GM18907 (cell line): ENCODE measurements at regions not wholly inside any gene's neighbourhood (a gene's known extent, or its start where the extent isn't known, plus 50 kb on each side); places are given as distances from the start of the nearest gene placed in this dataset.

Experiments
- ATAC-seq: cut with Tn5 transposase; IDR thresholded peaks from one replicate; pipeline ENCODE4 v1.9.1; 2021; ENCODE audit warnings: mild to moderate bottlenecking, moderate library complexity; ENCODE audit not compliant: unreplicated experiment

- ATAC-seq: no peak
Observed at GRCh38 chr18:25962919-25963318, 127.5 kb downstream of the SS18 start.

- no peak for ATAC-seq
Observed at GRCh38 chr18:25962176-25962575, 128.2 kb downstream of the SS18 start.

GRCh38 chr18:25957017-25957416, 133.4 kb downstream of the SS18 start:
- no peak for ATAC-seq

- no peak for ATAC-seq
Observed at GRCh38 chr18:25953111-25953510, 137.3 kb downstream of the SS18 start.

GRCh38 chr18:25950321-25950720, 140.1 kb downstream of the SS18 start:
- ATAC-seq: no peak

GRCh38 chr18:25946540-25946939, 143.9 kb downstream of the SS18 start:
- ATAC-seq: no peak

GRCh38 chr18:25935356-25935755, 155.1 kb downstream of the SS18 start:
- no peak for ATAC-seq

- no peak for ATAC-seq
Observed at GRCh38 chr18:25931126-25931525, 159.3 kb downstream of the SS18 start.

GRCh38 chr18:25929787-25930186, 160.6 kb downstream of the SS18 start:
- no peak for ATAC-seq

- ATAC-seq: no peak
Observed at GRCh38 chr18:25927830-25928229, 162.6 kb downstream of the SS18 start.

GRCh38 chr18:25923193-25923592, 167.2 kb downstream of the SS18 start:
- ATAC-seq: no peak

- peak; percentile 59 for ATAC-seq
Observed at GRCh38 chr18:25921677-25922421, 168.6 kb downstream of the SS18 start.

- no peak for ATAC-seq
Observed at GRCh38 chr18:25915907-25916306, 174.5 kb downstream of the SS18 start.

GRCh38 chr18:25898965-25899364, 191.4 kb downstream of the SS18 start:
- no peak for ATAC-seq

GRCh38 chr18:25896956-25897355, 193.5 kb downstream of the SS18 start:
- ATAC-seq: no peak

GRCh38 chr18:25896178-25896780, 194.1 kb downstream of the SS18 start:
- peak; percentile 86 for ATAC-seq

- ATAC-seq: no peak
Observed at GRCh38 chr18:25895518-25895917, 194.9 kb downstream of the SS18 start.

- no peak for ATAC-seq
Observed at GRCh38 chr18:25886283-25886682, 204.1 kb downstream of the SS18 start.

GRCh38 chr18:25883091-25883490, 207.3 kb downstream of the SS18 start:
- ATAC-seq: no peak

GRCh38 chr18:25881149-25881548, 209.3 kb downstream of the SS18 start:
- no peak for ATAC-seq

- no peak for ATAC-seq
Observed at GRCh38 chr18:25880441-25880840, 210.0 kb downstream of the SS18 start.

- ATAC-seq: no peak
Observed at GRCh38 chr18:25876330-25876948, 214.0 kb downstream of the SS18 start.
